ENCODE measurements at regions not wholly inside any gene's neighbourhood (a gene's known extent, or its start where the extent isn't known, plus 50 kb on each side); places are given as distances from the start of the nearest gene placed in this dataset.

DNA sequence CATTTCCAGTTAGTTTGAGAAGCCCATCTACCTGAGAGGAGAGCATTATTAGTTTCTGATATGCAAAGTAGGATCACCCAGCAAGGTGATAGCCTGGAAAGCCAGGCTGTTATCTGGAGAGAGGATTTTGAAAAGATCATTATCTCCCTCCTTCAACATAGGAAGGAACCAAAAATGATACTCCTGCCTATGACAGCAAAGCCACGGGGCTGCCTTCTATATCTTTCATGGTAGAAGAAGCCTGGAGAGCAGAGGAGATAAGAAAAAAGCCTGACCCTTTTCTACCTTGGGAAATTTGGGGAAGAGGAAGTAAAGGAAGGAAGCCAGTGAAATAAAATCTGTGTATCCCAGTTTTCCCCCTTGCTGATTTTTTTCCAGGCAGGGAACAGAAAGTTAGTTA, 205.5 kb downstream of the MFSD1 start:
- TF ChIP-seq POLR2A (IDR thresholded peaks at IDR 0.05; ENCODE audit: low read length), result no peak
- no peak for TF ChIP-seq GATA1 (IDR thresholded peaks at IDR 0.05; ENCODE audit: low read depth, low read length)

Data from erythroblast (primary cell).